BLaER1 treated with 17β-estradiol and CSF1 and Interleukin-3, amounts not matched to agents 10 nM and 100 nM (cell line): ENCODE measurements at regions not wholly inside any gene's neighbourhood (a gene's known extent, or its start where the extent isn't known, plus 50 kb on each side); places are given as distances from the start of the nearest gene placed in this dataset.

Experiments
- H3K27ac ChIP-seq, 11 experiments: shearing (Covaris generic); formaldehyde crosslinking; 2 replicates each; pipeline ENCODE4 v1.8.1; 2022
- H3K27me3 ChIP-seq, 11 experiments: shearing (Covaris generic); formaldehyde crosslinking; 2 replicates each; pipeline ENCODE4 v1.8.1; 2022
- H3K36me3 ChIP-seq, 11 experiments: shearing (Covaris generic); formaldehyde crosslinking; 2 replicates each; pipeline ENCODE4 v1.8.1; 2022
- H3K4me1 ChIP-seq, 10 experiments: shearing (Covaris generic); formaldehyde crosslinking; 2 replicates each; pipeline ENCODE4 v1.8.1; 2022
- H3K4me2 ChIP-seq, 11 experiments: shearing (Covaris generic); formaldehyde crosslinking; 2 replicates each; pipeline ENCODE4 v1.8.1; 2022
- H3K4me3 ChIP-seq, 10 experiments: shearing (Covaris generic); formaldehyde crosslinking; 2 replicates each; pipeline ENCODE4 v1.8.1; 2022
- H3K9ac ChIP-seq, 11 experiments: shearing (Covaris generic); formaldehyde crosslinking; 2 replicates each; pipeline ENCODE4 v1.8.1; 2022
- H3K9me3 ChIP-seq, 11 experiments: shearing (Covaris generic); formaldehyde crosslinking; replicated peaks in 1 of 11; 2 replicates each; pipeline ENCODE4 v1.8.1; 2022
- H4K20me1 ChIP-seq, 11 experiments: shearing (Covaris generic); formaldehyde crosslinking; 2 replicates each; pipeline ENCODE4 v1.8.1; 2022
- Cebpa-rat ChIP-seq, 11 experiments: shearing (Covaris generic); IDR thresholded peaks; 2 replicates each; pipeline ENCODE4 v1.8.1; 2022

GRCh38 chr3:25041871-25042584, 386.0 kb upstream of the RARB start:
- Histone ChIP-seq H4K20me1 (no peaks in the 10 kb centered on the region), H3K27ac (no peak overlapping the region), H3K4me2 (no peak overlapping the region), H3K9ac (no peak overlapping the region), H3K4me1 (peaks cover 0 to 11% (median 0%) of the 10 kb centered on the region in 10 experiments; a peak in 5 of 20 replicates), H3K4me3 (no peak overlapping the region), H3K27me3 (no peaks in the 10 kb centered on the region), H3K9me3 (no peaks in the 10 kb centered on the region), H3K36me3 (no peaks in the 10 kb centered on the region)
- TF ChIP-seq Cebpa-rat (IDR thresholded peaks at IDR 0.05): no peak

GRCh38 chr3:25043177-25043576, 384.9 kb upstream of the RARB start:
- Histone ChIP-seq H3K9me3 (peaks cover 0 to 9% (median 0%) of the 10 kb centered on the region in 11 experiments; a peak in 3 of 22 replicates), H3K4me2 (no peak overlapping the region), H3K4me3 (no peak overlapping the region), H3K4me1 (peaks cover 0 to 11% (median 0%) of the 10 kb centered on the region in 10 experiments; a peak in 5 of 20 replicates), H3K27ac (no peak overlapping the region), H4K20me1 (no peaks in the 10 kb centered on the region), H3K27me3 (no peaks in the 10 kb centered on the region), H3K9ac (no peak overlapping the region), H3K36me3 (no peaks in the 10 kb centered on the region)
- no peak for TF ChIP-seq Cebpa-rat (IDR thresholded peaks at IDR 0.05)

GRCh38 chr3:25043749-25044148, 384.3 kb upstream of the RARB start:
- no peak overlapping the region for H3K4me2 ChIP-seq
- peaks cover 0 to 7% (median 0%) of the 10 kb centered on the region in 10 experiments; a peak in 4 of 20 replicates for H3K4me1 ChIP-seq
- TF ChIP-seq Cebpa-rat (IDR thresholded peaks at IDR 0.05): no peak
- H3K27ac ChIP-seq: no peak overlapping the region
- no peak overlapping the region for H3K4me3 ChIP-seq
- H3K27me3 ChIP-seq: no peaks in the 10 kb centered on the region
- H3K9ac ChIP-seq: no peak overlapping the region
- H3K9me3 ChIP-seq: peaks cover 0 to 9% (median 0%) of the 10 kb centered on the region in 11 experiments; a peak in 3 of 22 replicates
- H4K20me1 ChIP-seq: no peaks in the 10 kb centered on the region
- H3K36me3 ChIP-seq: no peaks in the 10 kb centered on the region

DNA sequence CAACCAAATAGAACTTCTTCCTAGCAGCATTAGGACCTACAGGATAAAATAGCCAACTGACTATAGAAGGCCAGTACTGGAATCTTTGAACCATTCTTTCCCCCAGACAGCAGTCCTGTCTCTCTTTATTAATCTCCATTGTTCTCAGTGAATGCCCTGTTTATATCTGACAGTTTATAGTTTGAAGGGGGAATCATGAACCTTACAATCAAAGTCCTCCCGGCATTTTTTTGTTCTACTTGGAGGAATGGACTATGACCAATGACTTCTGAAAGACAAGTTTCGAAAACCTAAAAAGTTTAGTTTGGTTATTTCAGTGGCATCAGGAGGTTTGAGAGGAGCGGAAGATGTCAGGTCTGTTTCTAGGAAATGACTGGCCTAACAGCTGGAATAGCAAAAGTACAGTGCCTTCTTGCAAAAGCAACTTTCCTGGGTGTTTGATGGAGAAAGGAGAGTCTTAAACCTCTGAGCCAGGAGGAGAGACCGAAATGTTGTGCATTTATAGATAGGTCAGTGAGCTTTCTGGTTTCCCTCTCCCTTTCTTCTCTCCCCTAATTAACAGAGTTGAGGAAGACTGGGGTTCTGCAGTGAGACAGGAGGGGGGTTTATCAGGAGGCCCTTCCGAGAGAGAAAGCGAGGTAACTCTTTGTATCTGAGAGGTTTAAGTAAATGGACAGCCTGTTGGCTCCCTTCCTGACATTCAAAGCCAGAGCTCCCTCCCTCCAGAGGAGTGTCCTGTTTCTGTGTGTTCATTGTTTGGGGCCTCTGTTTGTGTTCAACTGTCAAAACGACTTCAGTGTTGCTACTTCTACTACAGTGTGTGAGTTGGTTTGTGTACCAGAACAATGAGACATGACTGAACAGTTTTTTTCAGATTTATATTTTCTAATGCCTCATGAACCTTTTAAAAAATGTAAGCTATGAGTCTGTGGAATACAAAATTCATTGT, 383.0 kb upstream of the RARB start:
- Histone ChIP-seq H3K36me3 (no peaks in the 10 kb centered on the region), H3K27me3 (no peaks in the 10 kb centered on the region), H3K9me3 (peaks cover 0 to 9% (median 0%) of the 10 kb centered on the region in 11 experiments; a peak in 3 of 22 replicates), H3K9ac (no peak overlapping the region), H3K4me3 (no peak overlapping the region), H3K4me1 (peaks cover 0 to 6% (median 0%) of the 10 kb centered on the region in 10 experiments; a peak in 1 of 20 replicates), H3K27ac (no peak overlapping the region), H4K20me1 (no peaks in the 10 kb centered on the region), H3K4me2 (peak overlapping the region in 1 of 11 experiments; percentile 33; a peak in 1 of 22 replicates)
- no peak for TF ChIP-seq Cebpa-rat (IDR thresholded peaks at IDR 0.05)

- Histone ChIP-seq H3K36me3 (no peaks in the 10 kb centered on the region), H3K9ac (no peak overlapping the region), H3K27ac (no peak overlapping the region), H3K9me3 (peaks cover 0 to 9% (median 0%) of the 10 kb centered on the region in 11 experiments; a peak in 3 of 22 replicates), H3K4me2 (no peak overlapping the region), H4K20me1 (no peaks in the 10 kb centered on the region), H3K4me3 (no peak overlapping the region), H3K4me1 (peaks cover 0 to 6% (median 0%) of the 10 kb centered on the region in 10 experiments; a peak in 1 of 20 replicates), H3K27me3 (no peaks in the 10 kb centered on the region)
- TF ChIP-seq Cebpa-rat (IDR thresholded peaks at IDR 0.05): no peak
Measured at GRCh38 chr3:25046911-25047771, 380.9 kb upstream of the RARB start.

DNA sequence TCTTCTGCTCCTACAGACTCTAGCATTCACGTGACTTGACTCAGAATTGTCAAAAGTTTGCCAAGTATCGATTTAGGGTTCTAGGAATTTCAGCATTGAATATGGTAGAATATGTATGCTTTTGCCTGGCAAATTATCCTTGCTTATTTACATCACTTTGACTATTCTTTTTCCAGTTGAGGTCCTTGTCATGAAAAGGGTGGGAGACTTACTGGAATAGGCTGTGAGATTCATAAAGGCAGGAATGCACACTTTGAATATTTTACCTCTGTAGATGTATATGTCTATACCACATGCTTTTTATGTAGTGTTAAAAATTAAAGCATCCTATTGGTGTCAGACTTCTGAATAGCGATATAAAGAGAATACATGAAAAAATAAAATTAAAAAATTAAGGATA, 378.8 kb upstream of the RARB start:
- TF ChIP-seq Cebpa-rat (IDR thresholded peaks at IDR 0.05): no peak
- Histone ChIP-seq H4K20me1 (no peaks in the 10 kb centered on the region), H3K27me3 (no peaks in the 10 kb centered on the region), H3K36me3 (no peaks in the 10 kb centered on the region), H3K4me3 (no peak overlapping the region), H3K27ac (no peak overlapping the region), H3K4me2 (no peak overlapping the region), H3K9me3 (peaks cover 0 to 9% (median 0%) of the 10 kb centered on the region in 11 experiments; a peak in 3 of 22 replicates), H3K4me1 (peaks cover 0 to 3% (median 0%) of the 10 kb centered on the region in 10 experiments; a peak in 1 of 20 replicates), H3K9ac (no peak overlapping the region)

DNA sequence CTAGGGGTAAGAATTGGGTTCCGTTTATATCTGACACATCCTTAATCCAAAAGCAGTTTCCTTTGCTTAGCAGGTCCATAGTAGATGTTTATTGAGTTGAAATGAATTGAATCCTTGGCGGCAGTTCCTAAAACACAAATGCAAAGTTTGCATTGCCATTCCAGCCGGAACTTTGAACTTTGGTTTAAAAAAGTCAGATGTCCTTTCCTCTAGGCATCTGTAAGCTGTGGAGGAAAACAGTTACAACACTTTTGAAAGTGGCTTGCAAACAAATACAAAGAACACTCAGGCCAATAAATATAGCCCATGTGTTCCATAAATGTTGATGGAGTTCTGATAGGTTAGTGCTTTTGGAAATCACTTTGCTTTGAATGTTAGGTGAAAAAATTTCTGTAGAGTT, 374.7 kb upstream of the RARB start:
- no peak for TF ChIP-seq Cebpa-rat (IDR thresholded peaks at IDR 0.05)
- H3K36me3 ChIP-seq: no peaks in the 10 kb centered on the region
- no peaks in the 10 kb centered on the region for H3K4me1 ChIP-seq
- no peak overlapping the region for H3K27ac ChIP-seq
- no peak overlapping the region for H3K4me2 ChIP-seq
- H3K9me3 ChIP-seq: no peaks in the 10 kb centered on the region
- no peaks in the 10 kb centered on the region for H4K20me1 ChIP-seq
- no peaks in the 10 kb centered on the region for H3K27me3 ChIP-seq
- H3K9ac ChIP-seq: no peak overlapping the region
- no peak overlapping the region for H3K4me3 ChIP-seq

- H3K9me3 ChIP-seq: no peaks in the 10 kb centered on the region
- H3K4me1 ChIP-seq: no peaks in the 10 kb centered on the region
- H3K27ac ChIP-seq: no peak overlapping the region
- TF ChIP-seq Cebpa-rat (IDR thresholded peaks at IDR 0.05): no peak
- no peaks in the 10 kb centered on the region for H3K27me3 ChIP-seq
- no peak overlapping the region for H3K4me3 ChIP-seq
- no peak overlapping the region for H3K4me2 ChIP-seq
- no peaks in the 10 kb centered on the region for H3K36me3 ChIP-seq
- no peaks in the 10 kb centered on the region for H4K20me1 ChIP-seq
- H3K9ac ChIP-seq: no peak overlapping the region
Measured at GRCh38 chr3:25056036-25056755, 371.9 kb upstream of the RARB start.
